ENCODE measurements at regions not wholly inside any gene's neighbourhood (a gene's known extent, or its start where the extent isn't known, plus 50 kb on each side); places are given as distances from the start of the nearest gene placed in this dataset.

DNA sequence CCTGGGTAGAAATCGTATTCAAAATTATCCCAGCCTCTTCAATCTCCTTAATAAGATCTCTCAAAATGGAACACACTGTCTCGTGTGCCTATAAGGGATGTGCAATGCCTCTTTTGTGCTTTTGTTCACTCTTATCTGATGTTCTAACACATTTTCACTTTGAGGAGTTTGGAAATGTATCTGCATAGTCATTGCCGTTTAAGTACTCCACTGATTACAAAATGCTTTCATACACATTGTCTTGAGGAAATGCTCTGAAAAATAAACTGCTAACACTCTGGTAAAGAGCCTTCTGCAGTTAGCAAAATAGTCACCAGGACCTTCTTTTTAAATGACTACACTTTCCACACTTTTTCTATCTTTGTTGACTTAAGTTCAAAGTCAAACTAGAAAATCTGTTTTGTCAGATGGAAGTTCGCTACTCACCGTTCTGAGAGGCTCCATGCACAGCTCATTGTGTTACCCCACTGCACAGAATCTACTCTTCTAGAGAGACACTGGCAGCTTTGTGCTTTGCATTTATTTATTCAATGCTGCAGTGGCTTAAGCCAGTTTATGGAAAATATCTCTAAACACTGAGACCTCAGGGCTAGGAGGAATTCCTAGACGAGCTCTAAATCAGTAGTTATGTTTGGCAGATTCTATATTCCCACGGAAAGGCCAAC lies 159.0 kb downstream of the CHIC2 start:
- no peak overlapping the region for H3K4me3 ChIP-seq (ENCODE audit: low read depth, low read length, poor library complexity, severe bottlenecking)
- BruUV-seq (replicated peaks), result no TSS peak
- peaks cover 4% of the 10 kb centered on the region for H3K4me1 ChIP-seq (ENCODE audit: insufficient read depth, low read length, poor library complexity, severe bottlenecking)
- ChIA-PET POLR2A (ENCODE audit: low non-redundant PET) (no interaction called here), CTCF (no interaction called here)
- H3K27ac ChIP-seq (ENCODE audit: low read depth, low read length, poor library complexity, severe bottlenecking), result no peak overlapping the region
- peaks cover 8% of the 10 kb centered on the region for H3K27me3 ChIP-seq (replicated peaks; ENCODE audit: insufficient read depth, low read depth, low read length, poor library complexity)
- no peaks in the 10 kb centered on the region for H3K9me3 ChIP-seq (ENCODE audit: low read depth, low read length, poor library complexity, severe bottlenecking)
- no peaks in the 10 kb centered on the region for H3K36me3 ChIP-seq (ENCODE audit: insufficient read depth, low read length, poor library complexity, severe bottlenecking)
- no peak for TF ChIP-seq EZH2 (IDR thresholded peaks at IDR 0.05; ENCODE audit: borderline replicate concordance, low read depth, low read length, poor library complexity, severe bottlenecking)
- TF ChIP-seq, protein P1, sequence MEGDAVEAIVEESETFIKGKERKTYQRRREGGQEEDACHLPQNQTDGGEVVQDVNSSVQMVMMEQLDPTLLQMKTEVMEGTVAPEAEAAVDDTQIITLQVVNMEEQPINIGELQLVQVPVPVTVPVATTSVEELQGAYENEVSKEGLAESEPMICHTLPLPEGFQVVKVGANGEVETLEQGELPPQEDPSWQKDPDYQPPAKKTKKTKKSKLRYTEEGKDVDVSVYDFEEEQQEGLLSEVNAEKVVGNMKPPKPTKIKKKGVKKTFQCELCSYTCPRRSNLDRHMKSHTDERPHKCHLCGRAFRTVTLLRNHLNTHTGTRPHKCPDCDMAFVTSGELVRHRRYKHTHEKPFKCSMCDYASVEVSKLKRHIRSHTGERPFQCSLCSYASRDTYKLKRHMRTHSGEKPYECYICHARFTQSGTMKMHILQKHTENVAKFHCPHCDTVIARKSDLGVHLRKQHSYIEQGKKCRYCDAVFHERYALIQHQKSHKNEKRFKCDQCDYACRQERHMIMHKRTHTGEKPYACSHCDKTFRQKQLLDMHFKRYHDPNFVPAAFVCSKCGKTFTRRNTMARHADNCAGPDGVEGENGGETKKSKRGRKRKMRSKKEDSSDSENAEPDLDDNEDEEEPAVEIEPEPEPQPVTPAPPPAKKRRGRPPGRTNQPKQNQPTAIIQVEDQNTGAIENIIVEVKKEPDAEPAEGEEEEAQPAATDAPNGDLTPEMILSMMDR (conservative IDR thresholded peaks at IDR 0.05; ENCODE audit: low read depth, low read length), result no peak
- DNase-seq (ENCODE audit: low spot score), result no peak
- intact Hi-C loops (cut with micrococcal nuclease; ENCODE audit: unreplicated experiment), result loop anchor here (5.0 to 10.0 kb wide), 2 partner anchors 591 to 708 kb away; no protein-coding TSS in a partner anchor

DNA sequence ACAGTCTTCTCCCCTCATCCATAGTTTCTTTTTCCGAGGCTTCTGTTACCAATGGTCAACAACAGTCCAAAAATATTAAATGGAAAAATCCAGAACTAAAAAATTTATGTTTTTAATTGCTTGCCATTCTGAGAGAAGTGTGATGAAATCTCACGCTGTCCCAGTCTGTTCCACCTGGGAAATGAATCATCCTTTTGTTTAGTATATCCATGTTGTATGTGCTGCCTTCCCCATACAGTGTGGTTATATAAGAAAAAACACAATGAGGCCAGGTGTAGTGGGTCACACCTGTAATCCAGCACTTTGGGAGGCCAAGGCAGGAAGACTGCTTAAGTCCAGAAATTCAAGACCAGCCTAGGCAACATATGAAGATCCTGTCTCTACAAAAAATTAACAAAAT lies 161.6 kb downstream of the CHIC2 start:
- Histone ChIP-seq H3K4me1 (ENCODE audit: insufficient read depth, low read length, poor library complexity, severe bottlenecking) (no peaks in the 10 kb centered on the region), H3K27me3 (replicated peaks; ENCODE audit: insufficient read depth, low read depth, low read length, poor library complexity) (peaks cover 8% of the 10 kb centered on the region), H3K27ac (ENCODE audit: low read depth, low read length, poor library complexity, severe bottlenecking) (no peak overlapping the region), H3K36me3 (ENCODE audit: insufficient read depth, low read length, poor library complexity, severe bottlenecking) (no peaks in the 10 kb centered on the region), H3K4me3 (ENCODE audit: low read depth, low read length, poor library complexity, severe bottlenecking) (no peak overlapping the region), H3K9me3 (ENCODE audit: low read depth, low read length, poor library complexity, severe bottlenecking) (no peaks in the 10 kb centered on the region)
- CTCF ChIA-PET, result no interaction called here
- TF ChIP-seq EZH2 (IDR thresholded peaks at IDR 0.05; ENCODE audit: borderline replicate concordance, low read depth, low read length, poor library complexity, severe bottlenecking), result no peak
- TF ChIP-seq, protein P1 (conservative IDR thresholded peaks at IDR 0.05; ENCODE audit: low read depth, low read length), result no peak
- no peak for DNase-seq (ENCODE audit: low spot score)
- intact Hi-C loops (cut with micrococcal nuclease; ENCODE audit: unreplicated experiment), result loop anchor here (10.0 kb wide), 1 partner anchor 588 kb away; no protein-coding TSS in a partner anchor
- BruUV-seq (replicated peaks), result no TSS peak
- POLR2A ChIA-PET (ENCODE audit: low non-redundant PET), result no interaction called here

DNA sequence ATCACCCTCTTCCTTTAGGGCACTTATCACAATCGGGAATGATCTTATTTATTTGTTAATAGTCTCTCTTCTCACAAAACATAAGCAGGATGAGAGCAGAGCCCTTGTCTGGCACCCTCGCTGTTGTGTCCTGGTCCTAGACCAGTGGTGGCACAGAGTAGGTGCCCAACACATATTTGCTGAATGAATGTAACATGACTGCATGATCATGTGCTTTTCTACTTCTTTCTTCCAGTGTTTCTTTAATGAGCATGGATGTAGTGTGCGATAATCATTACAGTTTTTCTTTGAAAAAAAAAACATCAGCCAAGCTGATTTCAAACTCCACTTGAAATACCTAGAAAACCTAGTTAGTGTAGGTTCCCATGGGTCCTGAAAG lies 164.1 kb downstream of the CHIC2 start:
- ChIA-PET CTCF (no interaction called here), POLR2A (ENCODE audit: low non-redundant PET) (no interaction called here)
- H3K4me3 ChIP-seq (ENCODE audit: low read depth, low read length, poor library complexity, severe bottlenecking), result no peak overlapping the region
- H3K27me3 ChIP-seq (replicated peaks; ENCODE audit: insufficient read depth, low read depth, low read length, poor library complexity), result no peaks in the 10 kb centered on the region
- H3K36me3 ChIP-seq (ENCODE audit: insufficient read depth, low read length, poor library complexity, severe bottlenecking), result no peaks in the 10 kb centered on the region
- intact Hi-C loops (cut with micrococcal nuclease; ENCODE audit: unreplicated experiment), result loop anchor here (10.0 kb wide), 1 partner anchor 585 kb away; no protein-coding TSS in a partner anchor
- no peaks in the 10 kb centered on the region for H3K4me1 ChIP-seq (ENCODE audit: insufficient read depth, low read length, poor library complexity, severe bottlenecking)
- TF ChIP-seq, protein P1 (conservative IDR thresholded peaks at IDR 0.05; ENCODE audit: low read depth, low read length), result no peak
- TF ChIP-seq EZH2 (IDR thresholded peaks at IDR 0.05; ENCODE audit: borderline replicate concordance, low read depth, low read length, poor library complexity, severe bottlenecking), result no peak
- BruUV-seq (replicated peaks), result no TSS peak
- H3K27ac ChIP-seq (ENCODE audit: low read depth, low read length, poor library complexity, severe bottlenecking), result no peak overlapping the region
- H3K9me3 ChIP-seq (ENCODE audit: low read depth, low read length, poor library complexity, severe bottlenecking), result no peaks in the 10 kb centered on the region
- DNase-seq (ENCODE audit: low spot score), result no peak
